ENCODE measurements at regions not wholly inside any gene's neighbourhood (a gene's known extent, or its start where the extent isn't known, plus 50 kb on each side); places are given as distances from the start of the nearest gene placed in this dataset.

DNA sequence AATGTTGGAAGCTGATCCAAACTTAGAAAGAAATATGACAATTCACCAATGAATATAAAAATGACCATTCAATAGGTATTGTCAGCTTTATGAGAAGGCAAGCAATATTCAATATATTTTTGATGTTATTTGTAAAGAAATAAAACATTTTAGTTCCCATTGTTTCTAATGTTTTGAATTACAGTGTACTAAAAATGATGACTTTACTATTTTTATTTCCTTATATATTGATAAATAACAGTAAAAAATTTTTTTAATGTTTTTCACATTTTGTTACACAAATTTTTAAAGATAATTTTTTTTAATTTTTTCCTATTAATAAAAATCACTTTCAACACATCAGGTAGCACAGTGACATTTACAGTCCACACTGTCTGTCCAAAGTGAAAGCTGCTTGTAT lies 565.5 kb upstream of the FAM241A start:
- no TSS peak for BruUV-seq (replicated peaks)
- Histone ChIP-seq H3K27ac (ENCODE audit: extremely low read depth, low read depth, low read length) (no peak overlapping the region), H3K27me3 (ENCODE audit: control insufficient read depth in 2 of 2, insufficient read depth in 2 of 2, low read length in 2 of 2) (no peaks in the 10 kb centered on the region), H3K4me1 (replicated peaks in 1 of 2; ENCODE audit: control insufficient read depth in 2 of 2, insufficient read depth in 2 of 2, low read length in 2 of 2) (no peaks in the 10 kb centered on the region), H3K36me3 (ENCODE audit: control insufficient read depth, insufficient read depth, low read length) (no peaks in the 10 kb centered on the region), H3K4me2 (ENCODE audit: insufficient read depth, low read length) (no peak overlapping the region), H2AFZ (ENCODE audit: low read depth, low read length) (no peak overlapping the region), H3K4me3 (no peak overlapping the region), H3K79me2 (ENCODE audit: control insufficient read depth, insufficient read depth, low read length) (no peaks in the 10 kb centered on the region), H3K9ac (ENCODE audit: insufficient read depth in 1 of 2, low read depth in 2 of 2, low read length in 2 of 2) (no peak overlapping the region), H4K20me1 (replicated peaks; ENCODE audit: control insufficient read depth, insufficient read depth, low read length) (no peaks in the 10 kb centered on the region), H3K9me1 (ENCODE audit: control insufficient read depth, insufficient read depth, low read length) (no peaks in the 10 kb centered on the region), H3K9me3 (replicated peaks; ENCODE audit: control insufficient read depth, insufficient read depth, low read depth, low read length) (0 out of 2 replicates have a peak, but pooled peaks cover 1% of the 10 kb centered on the region)
- DNase-seq (ENCODE audit: extremely low read depth in 1 of 4, low spot score in 3 of 4) (no peak), ATAC-seq (no peak), FAIRE-seq (no peak)
- ChIA-PET CTCF (ENCODE audit: low intra/inter-chr PET ratio) (no interaction called here), POLR2A (no interaction called here)
- peak; percentile 82 for TF ChIP-seq ZNF316 (IDR thresholded peaks at IDR 0.05)
- peak; percentile 58; the same call in 1 of the 2 replicates for TF ChIP-seq C11orf30 (IDR thresholded peaks at IDR 0.05; ENCODE audit: low read depth)
- no peak for TF ChIP-seq CBFA2T2 (conservative IDR thresholded peaks at IDR 0.05)
- no peak for TF ChIP-seq BRF1 (IDR thresholded peaks at IDR 0.05; ENCODE audit: borderline replicate concordance, extremely low read depth, insufficient read length)
- TF ChIP-seq SREBF2 (CRISPR knock-in tag; IDR thresholded peaks at IDR 0.05) = no peak
- no peak for TF ChIP-seq POLR3A (IDR thresholded peaks at IDR 0.05; ENCODE audit: borderline replicate concordance, extremely low read depth, insufficient read depth, insufficient read length)
- intact Hi-C loops (cut with micrococcal nuclease) (no loop called here), in situ Hi-C loops (cut with MboI) (no loop called here)

DNA sequence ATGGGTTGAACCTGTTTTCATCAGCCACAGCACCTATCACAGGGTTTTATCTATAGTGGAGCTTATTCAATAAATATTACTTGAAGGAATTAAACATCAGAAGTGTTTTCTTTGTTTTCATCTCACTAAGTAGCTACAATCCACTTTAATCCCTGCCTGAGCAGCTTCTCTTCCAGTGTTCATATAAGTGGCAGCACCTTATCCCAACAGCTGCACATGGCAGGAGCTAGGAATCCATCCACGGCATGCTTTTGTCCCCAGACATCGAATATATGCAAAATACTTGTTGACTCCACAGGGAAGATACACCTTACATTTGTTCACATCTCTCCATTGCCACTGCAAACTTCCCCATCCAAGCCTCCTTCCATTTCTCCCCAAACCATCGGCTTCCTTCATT lies 549.8 kb upstream of the FAM241A start:
- no peak overlapping the region for H3K27ac ChIP-seq (ENCODE audit: extremely low read depth, low read depth, low read length)
- no TSS peak for BruUV-seq (replicated peaks)
- DNase-seq (ENCODE audit: extremely low read depth in 1 of 4, low spot score in 3 of 4) = no peak
- no peak overlapping the region for H3K9ac ChIP-seq (ENCODE audit: insufficient read depth in 1 of 2, low read depth in 2 of 2, low read length in 2 of 2)
- no peak for ATAC-seq
- H3K4me2 ChIP-seq (ENCODE audit: insufficient read depth, low read length) = no peak overlapping the region
- H3K9me3 ChIP-seq (replicated peaks; ENCODE audit: control insufficient read depth, insufficient read depth, low read depth, low read length) = 0 out of 2 replicates have a peak, but pooled peaks cover 1% of the 10 kb centered on the region
- intact Hi-C loops (cut with micrococcal nuclease) (no loop called here), in situ Hi-C loops (cut with MboI) (no loop called here)
- ChIA-PET CTCF (ENCODE audit: low intra/inter-chr PET ratio) (no interaction called here), POLR2A (no interaction called here)
- H3K4me1 ChIP-seq (replicated peaks in 1 of 2; ENCODE audit: control insufficient read depth in 2 of 2, insufficient read depth in 2 of 2, low read length in 2 of 2) = no peaks in the 10 kb centered on the region
- no peak overlapping the region for H2AFZ ChIP-seq (ENCODE audit: low read depth, low read length)
- FAIRE-seq = no peak
- no peak overlapping the region for H3K4me3 ChIP-seq
- 0% methylated on average over 3 of the region's 3 CpGs for WGBS (ENCODE audit: insufficient coverage, low coverage, missing lambda C conversion rate)
- no peaks in the 10 kb centered on the region for H3K27me3 ChIP-seq (ENCODE audit: control insufficient read depth in 2 of 2, insufficient read depth in 2 of 2, low read length in 2 of 2)
- no peaks in the 10 kb centered on the region for H3K79me2 ChIP-seq (ENCODE audit: control insufficient read depth, insufficient read depth, low read length)
- H4K20me1 ChIP-seq (replicated peaks; ENCODE audit: control insufficient read depth, insufficient read depth, low read length) = no peaks in the 10 kb centered on the region
- H3K36me3 ChIP-seq (ENCODE audit: control insufficient read depth, insufficient read depth, low read length) = no peaks in the 10 kb centered on the region
- H3K9me1 ChIP-seq (ENCODE audit: control insufficient read depth, insufficient read depth, low read length) = no peaks in the 10 kb centered on the region
- TF ChIP-seq OTX1 (CRISPR knock-in tag; IDR thresholded peaks at IDR 0.05) = no peak
- TF ChIP-seq ZNF780A (CRISPR knock-in tag; IDR thresholded peaks at IDR 0.05) = no peak
- TF ChIP-seq, protein P1, sequence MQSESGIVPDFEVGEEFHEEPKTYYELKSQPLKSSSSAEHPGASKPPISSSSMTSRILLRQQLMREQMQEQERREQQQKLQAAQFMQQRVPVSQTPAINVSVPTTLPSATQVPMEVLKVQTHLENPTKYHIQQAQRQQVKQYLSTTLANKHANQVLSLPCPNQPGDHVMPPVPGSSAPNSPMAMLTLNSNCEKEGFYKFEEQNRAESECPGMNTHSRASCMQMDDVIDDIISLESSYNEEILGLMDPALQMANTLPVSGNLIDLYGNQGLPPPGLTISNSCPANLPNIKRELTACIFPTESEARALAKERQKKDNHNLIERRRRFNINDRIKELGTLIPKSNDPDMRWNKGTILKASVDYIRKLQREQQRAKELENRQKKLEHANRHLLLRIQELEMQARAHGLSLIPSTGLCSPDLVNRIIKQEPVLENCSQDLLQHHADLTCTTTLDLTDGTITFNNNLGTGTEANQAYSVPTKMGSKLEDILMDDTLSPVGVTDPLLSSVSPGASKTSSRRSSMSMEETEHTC (IDR thresholded peaks at IDR 0.05) = no peak
- TF ChIP-seq, protein P2, sequence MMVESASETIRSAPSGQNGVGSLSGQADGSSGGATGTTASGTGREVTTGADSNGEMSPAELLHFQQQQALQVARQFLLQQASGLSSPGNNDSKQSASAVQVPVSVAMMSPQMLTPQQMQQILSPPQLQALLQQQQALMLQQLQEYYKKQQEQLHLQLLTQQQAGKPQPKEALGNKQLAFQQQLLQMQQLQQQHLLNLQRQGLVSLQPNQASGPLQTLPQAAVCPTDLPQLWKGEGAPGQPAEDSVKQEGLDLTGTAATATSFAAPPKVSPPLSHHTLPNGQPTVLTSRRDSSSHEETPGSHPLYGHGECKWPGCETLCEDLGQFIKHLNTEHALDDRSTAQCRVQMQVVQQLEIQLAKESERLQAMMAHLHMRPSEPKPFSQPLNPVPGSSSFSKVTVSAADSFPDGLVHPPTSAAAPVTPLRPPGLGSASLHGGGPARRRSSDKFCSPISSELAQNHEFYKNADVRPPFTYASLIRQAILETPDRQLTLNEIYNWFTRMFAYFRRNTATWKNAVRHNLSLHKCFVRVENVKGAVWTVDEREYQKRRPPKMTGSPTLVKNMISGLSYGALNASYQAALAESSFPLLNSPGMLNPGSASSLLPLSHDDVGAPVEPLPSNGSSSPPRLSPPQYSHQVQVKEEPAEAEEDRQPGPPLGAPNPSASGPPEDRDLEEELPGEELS (CRISPR knock-in tag; IDR thresholded peaks at IDR 0.05; ENCODE audit: borderline replicate concordance) = no peak
- TF ChIP-seq TAF15 (IDR thresholded peaks at IDR 0.05; ENCODE audit: low read depth, low read length) = no peak
- TF ChIP-seq ELF2 (CRISPR knock-in tag; IDR thresholded peaks at IDR 0.05) = no peak
- TF ChIP-seq MCM3 (IDR thresholded peaks at IDR 0.05) = no peak
- TF ChIP-seq, protein P3, sequence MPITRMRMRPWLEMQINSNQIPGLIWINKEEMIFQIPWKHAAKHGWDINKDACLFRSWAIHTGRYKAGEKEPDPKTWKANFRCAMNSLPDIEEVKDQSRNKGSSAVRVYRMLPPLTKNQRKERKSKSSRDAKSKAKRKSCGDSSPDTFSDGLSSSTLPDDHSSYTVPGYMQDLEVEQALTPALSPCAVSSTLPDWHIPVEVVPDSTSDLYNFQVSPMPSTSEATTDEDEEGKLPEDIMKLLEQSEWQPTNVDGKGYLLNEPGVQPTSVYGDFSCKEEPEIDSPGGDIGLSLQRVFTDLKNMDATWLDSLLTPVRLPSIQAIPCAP (CRISPR knock-in tag; IDR thresholded peaks at IDR 0.05; ENCODE audit: borderline replicate concordance) = no peak
- TF ChIP-seq SAFB2 (IDR thresholded peaks at IDR 0.05; ENCODE audit: borderline replicate concordance, low read depth, low read length, severe bottlenecking) = no peak
